GM06990 (cell line): ENCODE measurements at regions not wholly inside any gene's neighbourhood (a gene's known extent, or its start where the extent isn't known, plus 50 kb on each side); places are given as distances from the start of the nearest gene placed in this dataset.
"Not testable (repeated sequence)": the region's sequence is repeated elsewhere in the genome, so short reads cannot be mapped to it uniquely, and the experiment has no call there.

Source experiments
- DNase-seq: peaks from one replicate; pipeline ENCODE4 v3.0.0-alpha.2; 2011; ENCODE audit not compliant: insufficient read length; ENCODE audit errors: extremely low read depth
- H3K27me3 ChIP-seq: replicated peaks from 2 replicates; pipeline ENCODE4 v1.6.0; 2011; ENCODE audit warnings: low read length; ENCODE audit not compliant: control insufficient read depth, insufficient read depth
- H3K36me3 ChIP-seq: 2 replicates; pipeline ENCODE4 v1.5.1; 2011; ENCODE audit warnings: low read length; ENCODE audit not compliant: control insufficient read depth, insufficient read depth
- H3K4me3 ChIP-seq: replicated peaks from 2 replicates; pipeline ENCODE4 v1.5.1; 2011; ENCODE audit warnings: low read depth, mild to moderate bottlenecking, control low read depth, low read length
- CTCF ChIP-seq: IDR thresholded peaks from 2 replicates; pipeline ENCODE4 v1.5.1; 2011; ENCODE audit warnings: low read length, control low read depth, mild to moderate bottlenecking, inconsistent platforms; ENCODE audit not compliant: insufficient read depth, poor library complexity, severe bottlenecking

GRCh38 chr3:145259166-145259880 is 901.7 kb downstream of the PLOD2 start:
- no peak for DNase-seq
- H3K36me3 ChIP-seq = no peaks in the 10 kb centered on the region
- no peak overlapping the region for H3K4me3 ChIP-seq
- TF ChIP-seq CTCF = no peak
- H3K27me3 ChIP-seq = no peaks in the 10 kb centered on the region

- H3K36me3 ChIP-seq, H3K27me3 ChIP-seq, H3K4me3 ChIP-seq, DNase-seq: not testable (repeated sequence)
These were observed 897.5 kb downstream of the PLOD2 start for GRCh38 chr3:145263458-145263857.

- no peak for DNase-seq
- Histone ChIP-seq H3K27me3 (no peaks in the 10 kb centered on the region), H3K4me3 (no peak overlapping the region), H3K36me3 (no peaks in the 10 kb centered on the region)
- TF ChIP-seq CTCF = no peak
These were observed 894.6 kb downstream of the PLOD2 start for GRCh38 chr3:145266368-145266767.

GRCh38 chr3:145269106-145269505 is 891.9 kb downstream of the PLOD2 start:
- Histone ChIP-seq H3K36me3 (no peaks in the 10 kb centered on the region), H3K4me3 (no peak overlapping the region), H3K27me3 (no peaks in the 10 kb centered on the region)
- DNase-seq = no peak
- TF ChIP-seq CTCF = no peak

- H3K4me3 ChIP-seq = no peak overlapping the region
- H3K36me3 ChIP-seq = no peaks in the 10 kb centered on the region
- no peaks in the 10 kb centered on the region for H3K27me3 ChIP-seq
- TF ChIP-seq CTCF = no peak
- no peak for DNase-seq
These were observed 888.3 kb downstream of the PLOD2 start for GRCh38 chr3:145272684-145273083.

- DNase-seq = no peak
- Histone ChIP-seq H3K4me3 (no peak overlapping the region), H3K27me3 (no peaks in the 10 kb centered on the region), H3K36me3 (no peaks in the 10 kb centered on the region)
- no peak for TF ChIP-seq CTCF
These were observed 878.5 kb downstream of the PLOD2 start for GRCh38 chr3:145282505-145282904.
